Middle frontal gyrus (tissue), 1 donor: ENCODE measurements at regions not wholly inside any gene's neighbourhood (a gene's known extent, or its start where the extent isn't known, plus 50 kb on each side); places are given as distances from the start of the nearest gene placed in this dataset.
"Not testable (repeated sequence)": the region's sequence is repeated elsewhere in the genome, so short reads cannot be mapped to it uniquely, and the experiment has no call there.

ENCODE experiments used
- DNase-seq: peaks from one replicate; pipeline ENCODE4 v3.0.0-alpha.2; 2015; ENCODE audit warnings: low spot score; ENCODE audit errors: extremely low spot score

DNA sequence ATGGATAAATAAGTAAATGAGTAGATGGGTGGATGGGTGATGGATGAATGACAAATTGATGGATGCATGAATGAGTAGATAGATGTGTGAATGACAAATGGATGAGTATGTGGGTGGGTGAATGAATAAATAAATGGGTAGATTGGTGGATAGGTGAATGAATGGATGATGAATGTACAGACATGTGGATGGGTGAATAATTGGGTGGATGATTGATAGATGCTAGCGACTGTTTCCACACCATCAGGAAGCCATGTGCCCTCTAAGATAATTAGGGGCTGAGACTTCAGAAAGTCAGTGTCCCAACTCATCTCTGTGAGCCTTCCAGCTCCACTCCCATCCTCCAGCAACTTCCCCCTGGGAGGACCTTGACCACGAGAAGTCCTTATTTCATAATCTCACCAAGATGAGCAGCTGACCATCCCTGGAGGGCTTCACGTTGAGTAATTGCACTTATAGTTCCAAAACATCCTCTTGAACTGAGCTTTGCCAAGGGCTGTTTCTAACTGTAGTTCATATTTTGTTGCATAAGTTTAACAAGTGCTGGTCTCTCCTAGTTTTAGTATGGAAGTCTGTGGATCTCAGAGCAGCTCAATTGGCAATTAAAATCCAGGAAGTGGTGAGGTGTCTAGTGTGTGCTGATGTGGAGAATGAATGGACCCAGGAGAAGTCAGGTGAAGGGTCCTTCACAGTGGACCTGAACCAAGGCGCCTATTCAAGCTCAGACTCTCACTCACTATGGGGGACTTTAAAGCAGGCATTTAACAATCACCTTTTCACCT is 295.7 kb downstream of the ADGRD1 start:
- no peak for DNase-seq

DNA sequence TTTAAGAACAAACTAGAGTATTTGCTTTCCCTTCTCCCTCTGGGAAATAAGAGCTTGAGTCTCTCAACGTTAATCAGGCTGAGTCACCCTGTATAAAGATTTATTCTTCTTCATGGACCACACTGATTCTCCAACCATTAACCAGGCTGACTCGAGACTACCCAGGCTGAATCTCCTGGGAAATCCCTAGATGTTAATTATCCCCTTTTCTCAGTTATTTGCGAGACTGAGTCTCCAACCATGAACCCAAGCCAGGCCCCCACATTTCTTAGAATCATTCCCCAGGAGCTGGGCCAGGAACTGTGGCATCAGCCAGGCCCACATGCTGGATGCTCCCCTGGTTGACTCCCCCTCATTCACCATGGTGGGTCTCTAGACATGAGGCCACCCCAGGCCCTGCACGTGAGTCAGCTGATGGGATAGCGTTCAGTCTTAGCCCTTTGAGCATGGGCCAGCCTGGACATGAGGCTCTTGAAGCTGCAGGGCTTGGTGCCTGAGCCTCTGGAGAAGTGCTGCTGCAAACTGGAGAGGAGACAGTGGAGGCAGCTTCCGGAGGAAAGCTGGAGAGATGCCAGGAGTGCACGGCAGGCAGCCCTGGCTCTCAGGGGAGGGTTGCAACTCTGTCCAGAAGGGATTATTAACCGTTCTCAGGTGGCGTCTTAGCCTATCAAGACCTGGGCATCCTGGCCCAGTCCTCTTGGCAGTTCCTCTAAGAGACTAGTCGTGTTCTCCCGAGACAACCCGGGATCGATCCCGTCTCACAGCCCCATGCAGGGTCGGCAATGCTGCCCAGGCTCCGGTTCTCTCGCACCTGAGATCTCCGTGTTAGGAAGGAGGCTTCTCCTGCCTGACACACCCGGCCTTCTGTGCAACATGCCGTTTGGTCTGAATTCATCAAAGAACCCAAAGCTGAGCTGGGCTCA is 296.6 kb downstream of the ADGRD1 start:
- DNase-seq = no peak

DNA sequence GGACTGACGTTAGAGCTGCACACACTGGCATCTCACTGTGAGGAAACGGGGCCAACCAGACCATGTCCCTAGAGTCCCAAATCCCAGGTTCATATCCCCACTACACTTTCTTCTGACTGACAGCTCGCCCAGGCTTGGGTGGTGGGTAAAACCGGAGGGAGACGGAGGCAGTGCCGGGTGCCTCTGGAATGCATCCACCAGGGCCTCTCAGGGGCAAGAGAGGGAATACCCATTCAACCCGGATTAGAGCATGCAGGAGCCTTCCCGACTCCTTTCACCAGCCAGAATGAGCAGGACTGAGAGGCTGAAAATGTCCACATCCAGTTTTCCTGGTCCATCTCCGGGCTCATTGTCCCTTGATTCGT is 297.2 kb downstream of the ADGRD1 start:
- no peak for DNase-seq

DNA sequence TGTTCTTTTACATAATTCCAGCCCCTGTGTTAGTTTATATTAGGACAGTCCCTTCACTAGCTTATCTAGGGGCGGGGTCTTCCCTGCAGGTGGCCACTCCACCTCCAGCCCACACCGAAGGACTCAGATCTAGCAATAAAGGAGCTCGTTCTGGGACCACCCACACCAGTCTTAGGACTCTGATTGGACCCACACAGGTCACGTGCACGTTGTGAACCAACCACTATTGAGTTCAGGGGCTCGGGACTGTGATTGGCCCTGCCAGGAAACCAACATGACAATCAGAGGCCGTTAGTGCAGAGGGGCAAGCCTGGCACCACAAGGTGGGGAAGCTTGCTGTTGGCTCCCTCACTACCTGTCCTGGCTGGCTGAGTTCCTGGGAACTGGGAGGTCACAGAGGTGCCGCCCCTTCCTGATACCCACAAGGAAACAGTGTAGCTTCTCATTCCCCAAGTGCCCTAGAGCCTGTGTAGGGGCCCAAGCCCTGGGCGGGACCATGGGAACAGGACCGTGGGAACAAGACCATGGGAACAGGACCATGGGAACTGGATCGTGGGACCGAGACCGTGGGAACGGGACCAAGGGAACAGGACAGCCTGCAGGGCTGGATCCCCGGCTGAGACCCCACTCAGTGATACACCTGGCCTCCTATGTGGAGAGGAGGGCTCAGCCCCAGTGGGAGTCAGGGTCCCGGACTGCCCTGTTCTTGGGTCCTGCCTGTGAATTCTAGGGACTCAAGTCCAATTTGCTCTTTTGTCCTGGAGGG is 297.8 kb downstream of the ADGRD1 start:
- no peak for DNase-seq

DNA sequence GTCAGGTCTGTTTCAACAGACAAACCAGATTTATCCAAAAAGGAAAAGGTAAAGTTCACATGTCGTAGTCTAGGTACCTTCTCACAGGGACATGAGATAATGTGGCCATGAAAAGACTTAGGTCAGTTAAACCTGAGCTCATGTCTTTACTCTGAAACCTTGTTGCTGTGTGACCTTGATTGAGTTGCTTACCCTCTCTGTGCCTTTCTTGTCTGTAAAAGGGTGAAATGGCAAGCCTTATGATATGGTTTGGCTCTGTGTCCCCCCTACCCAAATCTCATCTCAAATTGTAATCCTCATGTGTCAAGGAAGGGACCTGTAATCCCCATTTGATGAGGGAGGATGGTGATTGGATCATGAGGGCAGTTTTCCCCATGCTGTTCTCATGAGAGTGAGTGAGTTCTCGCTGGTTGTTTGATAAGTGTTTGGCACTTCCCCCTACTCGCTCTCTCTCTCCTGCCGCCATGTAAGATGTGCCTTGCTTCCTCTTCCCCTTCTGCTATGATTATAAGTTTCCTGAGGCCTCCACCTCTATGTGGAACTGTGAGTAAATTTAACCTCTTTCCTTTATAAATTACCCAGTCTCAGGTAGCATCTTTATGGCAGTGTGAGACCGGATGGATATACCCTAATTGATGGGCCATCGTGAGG is 299.8 kb downstream of the ADGRD1 start:
- no peak for DNase-seq

DNA sequence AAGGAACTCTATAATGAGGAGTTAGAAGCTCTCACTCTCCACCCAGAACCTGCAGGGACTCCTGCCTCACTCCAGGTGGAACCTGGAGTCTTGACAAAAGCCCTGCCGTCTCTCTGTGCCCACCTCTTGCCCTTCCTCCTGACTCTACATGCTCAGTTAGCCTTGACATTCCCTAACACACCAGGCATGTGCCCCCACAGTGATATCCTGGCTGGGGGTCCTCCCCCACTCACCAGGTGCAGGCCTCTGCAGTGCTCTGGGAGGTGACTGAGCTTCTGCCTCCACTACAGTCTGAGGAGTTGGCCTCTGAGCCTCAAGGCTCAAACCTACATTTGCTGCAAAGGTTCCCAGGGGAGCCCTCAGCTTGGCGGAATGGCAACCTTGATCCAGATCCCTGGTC is 300.7 kb downstream of the ADGRD1 start:
- DNase-seq = no peak

DNA sequence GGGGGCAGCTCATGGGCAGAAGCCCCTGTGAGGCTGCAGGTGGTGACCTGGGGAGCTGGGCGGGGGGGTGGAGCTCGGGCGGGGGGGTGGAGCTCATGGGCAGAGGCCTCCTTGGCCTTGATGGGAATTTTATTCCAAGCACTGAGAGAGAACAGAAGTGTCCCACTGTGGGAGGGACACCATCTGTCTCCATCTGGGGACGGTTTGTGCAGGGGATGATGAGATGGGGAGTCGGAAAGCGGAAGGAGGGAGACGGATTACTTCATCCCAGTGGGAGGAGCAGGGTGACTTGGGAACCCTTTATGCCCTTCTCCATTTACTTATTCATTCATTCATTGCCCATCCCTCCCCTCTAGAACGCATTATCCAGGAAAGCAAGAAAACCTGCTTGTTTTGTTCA is 304.7 kb downstream of the ADGRD1 start:
- DNase-seq = peak; percentile 36

DNA sequence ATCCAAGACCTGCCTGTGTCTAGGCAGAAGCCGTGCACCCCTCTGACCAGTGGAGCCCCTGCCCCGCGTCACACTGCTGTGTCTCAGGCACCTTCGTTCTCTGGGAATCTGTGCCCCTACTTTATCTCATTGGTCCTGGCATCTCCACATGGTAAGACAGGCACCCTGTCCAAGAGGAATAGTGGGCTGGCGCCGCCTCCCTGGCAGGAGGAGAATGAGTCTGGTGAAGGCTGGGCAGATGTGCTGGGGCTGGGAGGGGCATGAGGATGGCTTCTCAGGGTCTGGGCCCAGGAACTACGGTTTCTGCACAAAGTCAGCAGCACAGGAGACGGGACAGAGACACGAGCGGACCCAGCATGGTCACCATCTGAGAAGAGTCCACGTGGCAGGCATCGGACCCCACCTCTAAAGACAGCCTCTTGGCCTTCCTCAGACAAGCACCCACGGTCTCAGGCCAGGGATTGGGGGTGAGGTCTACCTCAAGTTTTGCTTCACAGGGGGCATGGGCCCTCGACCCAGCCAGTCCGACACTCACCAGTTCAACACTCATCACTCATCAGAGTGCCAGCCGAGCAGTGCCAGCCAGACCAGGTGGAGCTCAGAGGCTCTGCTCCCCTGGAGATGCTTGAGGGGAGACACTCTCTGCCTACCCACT is 306.7 kb downstream of the ADGRD1 start:
- no peak for DNase-seq

DNA sequence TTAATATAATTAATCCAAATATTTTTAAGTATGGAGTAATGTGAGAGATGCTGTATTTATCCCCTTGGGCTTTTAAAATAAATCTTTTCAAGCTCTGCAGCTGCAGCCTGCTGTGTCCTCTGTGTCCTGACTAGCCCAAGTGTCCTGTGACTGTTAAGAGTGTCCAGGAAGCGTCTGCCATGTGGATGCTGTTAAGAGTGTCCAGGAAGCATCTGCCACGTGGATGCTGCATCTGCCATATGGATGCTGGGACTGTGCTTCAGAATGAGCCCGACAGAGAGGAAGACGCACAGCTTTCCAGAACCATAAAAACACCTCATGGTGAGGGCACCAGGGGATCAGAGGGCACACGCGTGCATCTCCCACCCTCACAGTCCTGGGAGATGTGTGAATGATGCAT is 307.2 kb downstream of the ADGRD1 start:
- no peak for DNase-seq

DNA sequence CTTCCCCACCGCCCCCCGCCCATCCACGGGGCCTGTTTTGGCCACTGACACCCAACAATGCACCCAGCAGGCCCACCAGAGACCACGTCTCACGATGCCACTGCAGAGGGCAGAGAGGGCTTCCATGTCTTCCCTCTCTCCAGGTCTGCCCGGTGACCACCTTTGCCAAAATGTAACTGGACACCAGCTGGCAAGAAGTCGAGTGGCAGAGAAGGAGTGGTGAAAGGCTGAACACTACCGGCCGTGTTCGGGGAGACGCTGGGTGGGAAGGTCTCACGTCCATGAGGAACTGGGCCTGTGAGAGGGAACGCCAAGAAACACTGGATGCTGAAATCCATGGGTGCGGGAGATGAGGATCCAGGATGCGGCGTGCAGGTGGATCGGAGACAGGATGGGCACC is 308.2 kb downstream of the ADGRD1 start:
- DNase-seq = no peak

DNA sequence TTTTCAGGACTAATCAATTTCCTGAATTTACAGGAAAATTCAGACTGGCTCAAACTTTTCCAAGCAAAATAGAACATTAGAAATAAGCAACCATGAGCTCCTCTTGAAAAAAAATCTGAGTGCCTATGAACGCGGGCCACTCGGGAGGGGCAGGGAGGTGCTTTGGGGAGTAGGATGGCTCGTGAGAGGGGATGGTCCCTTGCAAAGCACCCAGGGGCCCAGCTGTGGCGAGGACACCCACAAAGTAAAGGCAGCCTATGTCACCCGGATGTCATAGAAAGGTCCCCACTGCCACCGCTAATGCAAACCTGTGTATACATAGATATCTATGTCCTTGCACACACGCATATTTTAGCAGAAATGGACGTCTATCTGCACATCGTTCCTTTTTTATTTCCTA is 309.9 kb downstream of the ADGRD1 start:
- no peak for DNase-seq

DNA sequence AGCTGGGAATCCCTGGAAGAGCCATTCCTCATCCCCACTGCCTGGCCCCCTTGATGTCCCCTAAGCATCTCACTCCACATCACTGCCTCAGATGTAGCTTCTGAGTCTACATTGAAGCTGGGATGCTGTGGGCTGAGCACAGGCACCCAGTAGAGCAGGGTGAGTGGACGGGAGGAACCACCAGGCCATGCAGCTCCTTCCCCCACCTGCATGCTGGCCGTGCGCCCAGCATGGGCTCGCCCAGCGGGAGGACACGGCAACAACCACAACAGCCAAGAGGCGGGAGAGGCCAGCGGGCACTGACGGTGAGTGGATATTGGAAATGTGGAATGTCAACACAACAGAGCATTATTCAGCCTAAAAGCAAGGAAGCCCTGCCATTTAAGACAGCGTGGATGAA is 310.9 kb downstream of the ADGRD1 start:
- no peak for DNase-seq

DNA sequence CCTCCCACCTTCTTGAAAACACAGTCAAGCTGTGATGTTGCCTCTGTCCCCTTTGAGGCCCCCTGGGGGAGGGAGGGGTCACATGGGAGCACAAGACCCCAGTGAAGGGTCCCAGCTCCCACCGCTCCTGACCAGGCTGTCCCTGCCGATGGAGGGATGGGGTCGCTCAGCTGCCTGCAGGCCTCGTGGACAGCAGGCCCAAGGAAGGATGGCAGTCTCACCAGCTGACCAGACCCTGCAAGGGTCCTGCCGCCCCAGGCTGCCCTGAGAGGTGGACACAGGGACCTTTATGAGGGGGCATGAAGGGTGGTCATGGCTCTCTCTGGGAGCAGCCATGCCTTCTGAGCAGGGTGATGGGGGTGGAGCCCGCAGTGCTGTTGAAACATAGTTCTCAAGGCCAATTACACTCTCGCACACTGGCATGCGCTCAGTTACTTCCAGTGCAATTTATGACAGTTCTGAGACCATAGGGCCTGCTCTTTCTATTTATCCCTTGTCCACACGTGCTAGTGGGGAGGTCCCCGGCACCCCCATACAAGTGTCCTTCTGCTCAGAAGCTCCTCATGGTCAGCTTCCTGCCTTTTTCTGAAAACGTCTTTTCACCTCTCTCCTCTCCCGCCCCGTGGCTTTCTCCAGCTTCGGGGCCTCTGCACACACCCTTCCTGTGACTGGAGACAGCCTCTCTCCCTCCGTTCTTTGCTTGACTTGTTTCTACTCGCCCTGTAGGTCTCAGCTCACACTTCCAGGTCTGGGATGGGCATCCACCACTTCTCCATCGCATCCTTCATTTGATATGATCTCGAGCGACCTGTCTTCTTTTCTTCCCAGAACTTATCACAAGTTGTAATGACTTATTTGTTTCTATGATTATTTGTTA is 313.1 kb downstream of the ADGRD1 start:
- no peak for DNase-seq

DNA sequence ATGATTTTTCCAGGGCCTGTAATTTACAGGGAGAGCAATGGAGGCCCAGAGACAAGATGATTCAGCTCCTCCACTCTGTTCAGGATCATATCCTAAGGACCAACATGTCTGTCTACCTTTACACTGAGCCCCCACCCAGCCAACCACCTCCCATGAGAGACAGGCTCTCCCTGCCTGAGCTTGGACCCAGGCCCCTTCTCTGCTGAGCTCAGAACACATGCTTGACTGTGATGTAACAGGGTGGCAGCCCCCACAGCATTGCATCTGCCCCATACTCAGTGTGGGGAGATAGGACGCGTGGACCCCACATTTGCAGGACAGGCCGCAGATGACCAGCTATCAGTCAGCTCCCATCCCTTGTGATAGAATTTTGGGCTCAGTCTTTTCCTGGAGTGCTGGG is 313.9 kb downstream of the ADGRD1 start:
- DNase-seq = no peak

DNA sequence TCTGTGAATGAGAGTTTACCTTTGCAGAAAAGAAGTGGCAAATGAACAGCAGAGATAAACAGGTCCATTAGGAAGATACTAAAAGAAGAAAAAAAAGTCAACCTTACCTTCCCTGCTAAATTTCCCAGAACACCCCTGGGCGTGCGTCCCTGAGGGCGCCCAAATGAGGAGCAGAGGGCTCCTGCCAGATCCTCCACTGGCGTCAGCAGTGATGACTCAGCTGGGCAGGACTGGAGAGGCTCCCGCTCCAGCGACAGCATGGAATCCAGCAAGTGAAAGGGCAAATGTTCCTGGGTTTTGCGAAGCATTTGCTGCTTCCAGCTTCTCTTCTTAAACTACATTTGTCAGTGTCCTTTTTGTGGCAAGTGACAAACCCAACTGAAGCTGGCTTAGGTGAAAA is 314.4 kb downstream of the ADGRD1 start:
- not testable (repeated sequence) for DNase-seq

DNA sequence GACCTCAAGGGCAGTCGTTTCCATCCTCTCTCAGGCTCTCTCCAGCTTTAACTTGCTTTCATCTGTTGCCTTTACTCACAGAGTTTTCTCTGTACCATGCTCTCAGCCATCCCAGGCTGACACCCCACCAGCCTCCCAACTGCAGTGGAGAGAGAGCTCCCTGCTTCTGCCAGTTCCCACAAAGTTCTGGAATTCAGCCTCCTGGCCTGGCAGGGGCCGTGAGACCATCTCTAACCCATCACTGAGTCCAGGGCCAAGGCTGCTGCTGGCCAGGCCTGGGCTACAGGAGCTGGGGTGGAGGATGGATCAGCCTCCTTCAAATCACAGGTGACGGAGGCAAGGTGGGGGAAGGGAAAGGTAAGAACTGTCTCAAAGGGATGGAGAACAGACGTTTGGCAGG is 314.9 kb downstream of the ADGRD1 start:
- DNase-seq = not testable (repeated sequence)

DNA sequence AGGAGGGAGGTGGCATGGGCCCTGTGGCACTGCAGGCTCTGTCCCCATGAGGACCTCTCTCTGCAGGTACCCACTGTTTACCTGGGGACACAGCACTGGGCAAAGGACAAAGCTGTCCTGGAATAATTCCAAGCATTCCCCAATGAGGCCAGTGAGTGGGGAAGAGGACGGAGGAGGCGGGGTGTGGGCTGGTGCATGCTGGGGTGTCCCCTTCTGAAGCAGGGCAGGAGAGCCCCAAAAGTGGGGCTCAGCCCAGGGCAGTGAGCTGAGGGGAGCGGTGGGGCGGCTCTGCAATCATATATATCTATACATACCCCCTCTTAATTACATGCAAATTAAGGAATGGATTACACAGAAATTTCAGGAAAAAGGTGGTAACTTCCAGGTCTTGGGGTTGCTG is 315.8 kb downstream of the ADGRD1 start:
- no peak for DNase-seq

DNA sequence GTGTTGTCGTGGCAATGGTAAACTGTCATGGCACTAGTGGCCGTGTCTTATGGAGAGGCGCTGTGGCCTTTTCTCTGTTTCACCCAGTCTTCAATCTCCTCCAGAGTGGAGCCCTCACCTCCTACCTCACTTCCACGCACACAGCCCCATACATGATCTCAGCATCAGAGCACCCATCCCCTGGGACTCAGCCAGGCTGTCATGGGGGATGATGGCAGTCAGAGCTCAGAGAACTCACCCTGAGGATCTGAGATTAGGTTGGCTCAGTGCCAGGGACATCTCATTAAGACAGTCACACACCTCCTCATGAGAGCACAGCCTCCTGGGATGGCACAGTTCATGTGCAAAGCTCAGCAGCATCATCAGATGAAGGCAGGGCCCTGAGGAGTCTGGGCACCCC is 316.3 kb downstream of the ADGRD1 start:
- not testable (repeated sequence) for DNase-seq

DNA sequence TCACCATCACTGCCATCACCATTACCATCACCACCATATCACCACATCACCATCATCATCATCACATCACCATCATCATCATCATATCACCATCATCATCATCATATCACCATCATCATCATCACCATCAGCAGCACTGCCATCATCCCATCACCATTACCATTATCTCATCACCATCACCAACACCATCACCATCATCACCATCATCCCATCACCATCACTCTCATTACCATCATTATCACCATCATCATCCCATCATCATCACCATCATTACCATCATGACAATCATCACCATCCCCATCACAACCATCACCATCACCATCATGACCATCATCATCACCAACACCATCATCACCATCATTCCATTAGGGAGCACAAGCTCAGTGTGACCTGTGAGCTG is 318.0 kb downstream of the ADGRD1 start:
- no peak for DNase-seq

DNA sequence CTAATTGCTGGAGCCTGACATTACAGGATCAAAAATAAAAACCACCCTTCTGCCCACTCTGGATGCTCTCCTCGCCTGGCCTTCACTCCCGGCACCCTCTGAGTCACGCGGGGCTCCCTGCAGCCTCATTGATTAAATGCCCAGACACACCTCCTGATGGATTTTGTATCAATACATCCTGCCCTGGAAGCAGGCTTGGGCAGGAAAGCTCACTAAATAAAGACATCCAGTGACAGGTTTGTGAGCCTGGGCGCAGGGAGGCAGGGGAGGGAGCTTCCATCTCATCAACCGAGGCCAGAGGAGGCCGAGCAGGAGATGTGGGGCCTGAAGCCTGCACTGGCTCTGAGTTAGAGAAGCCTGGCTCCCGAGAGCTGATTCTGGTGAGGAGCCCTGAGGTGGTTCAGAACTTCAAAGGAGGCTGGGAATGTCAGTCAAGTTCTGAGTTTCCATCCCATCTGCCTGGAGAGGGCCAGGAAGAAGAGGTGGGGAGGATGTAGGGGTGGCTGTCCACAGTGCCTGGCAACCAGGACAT is 318.6 kb downstream of the ADGRD1 start:
- DNase-seq = not testable (repeated sequence)
